ENCODE measurements at regions not wholly inside any gene's neighbourhood (a gene's known extent, or its start where the extent isn't known, plus 50 kb on each side); places are given as distances from the start of the nearest gene placed in this dataset.
A peak's percentile ranks its signal among the peaks of the same experiment; 100 is the strongest.
"Not testable (repeated sequence)": the region's sequence is repeated elsewhere in the genome, so short reads cannot be mapped to it uniquely, and the experiment has no call there.

DNA sequence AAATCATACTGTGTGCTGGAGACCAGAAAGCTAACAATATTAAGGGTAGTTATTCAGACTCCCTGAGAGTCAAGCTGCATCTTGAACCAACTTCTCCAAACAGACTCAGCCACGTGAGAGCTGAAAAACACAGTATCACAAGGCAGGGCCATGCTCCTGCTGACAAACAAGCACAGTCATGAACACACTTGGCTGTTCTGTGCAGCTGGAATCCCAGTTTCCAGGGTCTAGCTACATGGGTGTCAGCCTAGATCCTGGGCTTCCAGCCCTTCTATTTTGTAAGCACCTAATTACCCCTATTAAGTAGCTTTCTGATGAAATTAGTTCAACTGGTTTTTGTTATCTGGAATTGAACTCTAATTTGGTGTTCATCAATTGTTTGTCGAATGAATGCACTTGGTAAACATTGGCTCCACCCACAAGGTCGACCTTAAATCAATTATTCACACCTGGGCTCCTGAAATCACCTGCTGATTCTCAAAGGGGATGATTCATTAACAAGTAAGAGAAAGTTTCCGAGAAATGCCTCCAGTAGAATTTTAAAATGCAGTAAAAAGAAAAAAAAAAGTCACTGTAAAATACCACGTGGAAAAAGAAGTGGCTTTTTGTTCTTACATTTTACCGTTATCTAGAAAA is 179.3 kb downstream of the ZC3H11B start:
- no peak for DNase-seq (ENCODE audit: low spot score)

DNA sequence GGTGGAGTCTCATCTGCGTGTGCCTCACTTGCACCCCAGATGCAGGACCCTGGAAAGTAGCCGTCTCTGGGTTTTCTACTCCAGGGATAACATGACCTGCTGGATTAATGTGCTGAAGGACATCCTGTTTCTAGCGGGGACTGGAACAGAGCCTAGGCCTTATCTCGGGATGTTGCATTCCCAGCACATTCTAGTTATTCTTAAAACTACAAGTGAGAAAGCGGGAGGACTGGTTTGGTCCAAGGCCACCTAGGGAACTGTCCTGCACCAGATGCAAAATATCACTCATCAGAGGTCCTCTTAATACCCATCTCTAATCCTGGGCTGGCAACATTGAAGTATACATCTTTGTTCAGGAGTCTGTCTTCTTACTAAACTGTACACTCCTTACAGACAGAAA is 179.9 kb downstream of the ZC3H11B start:
- no peak for DNase-seq (ENCODE audit: low spot score)

DNA sequence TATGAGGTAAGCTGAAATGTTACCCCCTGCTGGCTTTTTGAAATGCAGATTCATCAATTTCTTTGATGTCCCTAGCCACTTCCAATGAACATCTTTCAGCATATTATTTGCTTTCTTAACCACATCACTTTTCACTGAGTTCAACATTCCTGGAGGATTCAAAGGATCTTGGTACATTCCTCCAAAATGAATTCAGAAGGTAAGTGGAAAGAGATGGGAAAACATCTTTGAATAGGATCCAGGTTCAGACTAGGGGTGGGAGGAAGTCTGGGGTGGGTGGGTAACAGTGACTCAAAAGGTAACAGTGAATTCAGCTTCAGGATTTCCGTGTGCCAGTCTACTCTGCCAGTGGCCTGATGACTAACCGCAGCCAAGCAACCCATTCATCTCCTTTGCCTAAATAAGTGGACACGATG is 180.7 kb downstream of the ZC3H11B start:
- DNase-seq (ENCODE audit: low spot score), result peak; percentile 1

DNA sequence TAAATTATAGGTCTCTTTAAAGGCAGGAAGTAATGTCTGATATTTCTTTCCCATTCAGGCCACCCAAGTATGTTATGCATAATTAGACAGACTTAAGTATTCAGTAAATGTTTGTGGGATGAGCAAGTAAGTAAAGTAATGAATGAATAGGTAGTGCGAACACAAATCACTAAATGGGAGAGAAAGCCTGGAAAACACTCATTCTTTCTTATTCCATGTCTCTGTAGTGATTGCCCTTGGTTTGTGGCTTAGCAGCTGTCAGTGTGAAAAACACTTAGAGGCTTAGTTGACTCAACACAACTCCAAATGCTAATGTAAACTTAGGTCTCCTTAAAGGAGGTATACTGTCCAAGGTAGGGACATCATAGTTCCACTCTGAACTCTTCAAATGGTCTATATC is 182.5 kb downstream of the ZC3H11B start:
- DNase-seq (ENCODE audit: low spot score), result no peak

DNA sequence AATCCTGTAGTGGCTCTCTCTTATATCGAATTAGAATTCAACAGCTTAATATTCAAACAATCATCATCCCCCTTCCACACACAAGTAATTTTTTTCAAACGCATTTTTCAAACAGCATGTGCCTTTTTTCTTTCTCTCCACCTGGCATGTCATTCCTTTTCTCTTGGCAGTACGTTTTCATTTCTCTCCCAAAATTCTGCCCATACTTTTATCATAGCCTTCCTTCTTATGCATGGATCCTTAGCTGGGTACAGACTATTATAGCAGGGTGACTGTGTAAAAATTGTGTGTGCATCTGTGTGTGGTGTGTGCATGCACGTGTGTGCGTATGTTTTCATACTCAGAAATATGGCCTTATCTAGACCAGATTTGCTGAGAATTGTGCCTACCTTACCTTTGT is 184.3 kb downstream of the ZC3H11B start:
- DNase-seq (ENCODE audit: low spot score), result no peak

DNA sequence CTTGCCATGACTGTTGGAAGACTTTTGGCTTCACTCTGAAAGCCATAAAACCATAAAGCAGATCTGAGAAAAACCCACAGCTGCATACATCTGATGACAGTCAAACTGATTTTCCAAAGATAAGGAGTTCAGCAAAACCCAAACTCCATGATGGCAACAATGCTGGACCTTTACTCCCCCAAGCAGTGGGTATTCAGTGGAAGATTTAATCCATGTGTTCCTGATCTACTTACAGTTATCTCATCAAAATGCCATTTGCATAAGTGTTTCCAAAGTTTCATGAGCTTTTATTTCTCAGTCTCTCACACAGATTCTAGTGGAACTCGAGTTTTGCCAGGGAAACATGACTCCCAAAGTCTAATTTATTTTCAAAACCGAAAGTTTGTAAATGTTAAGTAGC is 184.9 kb downstream of the ZC3H11B start:
- DNase-seq (ENCODE audit: low spot score), result no peak

DNA sequence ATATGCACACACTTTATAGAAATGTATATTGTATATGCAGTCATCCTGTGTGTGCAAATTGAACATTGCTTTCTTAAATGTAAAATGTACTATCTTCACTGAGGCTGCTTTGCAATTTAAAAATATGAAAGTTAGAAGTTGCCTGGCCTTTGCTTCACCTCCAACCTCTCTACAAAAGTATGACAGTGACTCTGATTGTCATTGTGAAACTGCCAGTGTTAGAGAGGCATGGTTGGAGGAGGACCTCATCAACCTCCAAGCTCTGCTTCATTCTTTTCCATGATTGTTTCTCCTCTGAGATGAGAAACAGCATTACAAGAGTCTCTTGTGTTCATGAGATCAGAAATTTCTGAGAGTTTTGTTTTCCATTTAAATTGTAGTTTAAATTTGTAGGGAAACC is 185.5 kb downstream of the ZC3H11B start:
- DNase-seq (ENCODE audit: low spot score), result no peak

DNA sequence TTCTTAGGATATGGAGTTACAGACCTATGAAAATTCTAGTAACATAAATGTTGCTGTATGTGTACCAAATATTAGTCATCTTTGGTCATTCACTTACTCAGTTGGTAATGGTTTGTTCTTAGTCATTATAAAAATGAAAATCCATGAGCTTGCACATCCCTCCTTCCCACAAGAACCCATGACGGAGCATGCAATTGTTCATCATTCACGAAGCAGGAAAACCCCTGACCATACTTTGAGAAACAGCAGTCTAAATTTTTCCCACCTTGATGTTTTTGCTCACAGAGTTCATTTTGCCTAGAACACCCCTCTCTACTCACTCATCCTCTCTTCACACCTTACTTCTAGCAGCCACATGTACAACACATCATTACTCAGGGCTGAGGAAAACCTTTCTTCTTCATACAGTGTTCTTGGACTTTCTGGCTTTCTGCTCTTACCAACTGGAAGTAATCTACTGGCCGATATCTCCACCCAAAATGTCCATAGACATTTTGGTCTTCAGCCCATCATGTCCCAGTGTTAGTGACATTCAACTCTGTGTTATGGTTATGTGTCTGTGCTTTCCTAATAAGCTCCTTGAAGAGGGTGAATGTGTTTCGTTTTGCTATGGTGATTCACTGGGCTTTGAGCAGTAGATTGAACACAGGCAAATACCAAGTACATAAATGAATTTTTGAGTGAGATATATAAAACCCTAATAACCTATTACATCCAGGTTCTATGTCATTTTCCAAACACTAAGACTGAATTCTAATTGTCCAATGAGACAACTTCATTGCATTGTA is 189.9 kb downstream of the ZC3H11B start:
- DNase-seq (ENCODE audit: low spot score), result no peak

DNA sequence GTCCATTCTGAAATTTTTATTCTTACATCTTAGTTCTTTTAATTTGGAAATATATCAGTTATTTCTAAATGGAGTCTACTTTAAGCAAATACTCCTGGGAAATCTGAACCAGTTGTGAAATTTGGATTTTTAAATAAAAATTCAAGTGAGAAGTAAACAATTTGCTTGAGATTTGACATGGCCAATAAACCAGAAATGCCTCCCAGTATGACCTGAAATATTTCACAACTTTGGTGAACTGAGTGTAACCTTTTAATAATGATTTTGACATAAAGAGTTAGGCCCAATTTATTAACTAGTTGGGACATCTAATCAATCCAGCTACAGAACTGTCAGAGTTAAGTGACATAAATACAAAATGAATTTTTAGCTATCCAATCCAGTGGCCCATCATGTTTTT is 192.0 kb downstream of the ZC3H11B start:
- DNase-seq (ENCODE audit: low spot score), result no peak

DNA sequence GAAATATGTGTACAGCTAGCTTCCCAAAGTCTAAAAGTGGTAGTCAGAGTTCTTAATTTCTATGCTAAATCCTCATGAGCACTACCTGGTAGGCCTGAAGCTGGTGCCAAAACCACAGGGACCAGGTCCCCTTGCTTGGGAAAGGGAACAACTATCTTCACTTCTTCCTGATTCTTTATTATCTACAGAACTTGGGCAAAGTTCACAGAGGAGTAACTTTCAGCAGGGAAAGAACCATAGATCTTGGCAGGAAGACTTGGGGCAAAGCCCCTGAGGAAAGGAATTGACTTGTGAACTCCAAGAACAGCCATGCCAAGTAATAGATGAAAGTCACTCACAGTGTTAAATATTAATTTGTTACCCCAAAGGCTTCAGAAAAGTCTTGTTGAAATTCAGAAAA is 193.0 kb downstream of the ZC3H11B start:
- DNase-seq (ENCODE audit: low spot score), result no peak

DNA sequence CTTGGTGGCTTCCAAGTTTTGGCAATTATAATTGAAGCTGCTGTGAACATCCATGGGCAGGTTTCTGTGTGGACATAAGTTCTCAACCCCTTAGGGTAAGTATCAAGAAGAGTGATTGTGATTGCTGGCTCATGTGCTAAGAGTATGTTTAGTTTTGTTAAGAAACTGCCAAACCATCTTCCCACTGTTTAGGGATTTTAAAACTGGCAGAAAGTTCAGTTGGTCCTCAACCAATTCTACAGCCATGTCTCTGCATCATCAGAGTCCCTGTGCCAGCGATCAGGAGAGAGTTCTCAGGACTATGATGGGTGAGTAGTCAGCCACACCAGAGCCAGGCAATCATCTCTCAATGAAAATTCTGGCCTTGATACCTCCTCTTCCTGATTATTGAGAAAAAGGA is 193.8 kb downstream of the ZC3H11B start:
- no peak for DNase-seq (ENCODE audit: low spot score)

DNA sequence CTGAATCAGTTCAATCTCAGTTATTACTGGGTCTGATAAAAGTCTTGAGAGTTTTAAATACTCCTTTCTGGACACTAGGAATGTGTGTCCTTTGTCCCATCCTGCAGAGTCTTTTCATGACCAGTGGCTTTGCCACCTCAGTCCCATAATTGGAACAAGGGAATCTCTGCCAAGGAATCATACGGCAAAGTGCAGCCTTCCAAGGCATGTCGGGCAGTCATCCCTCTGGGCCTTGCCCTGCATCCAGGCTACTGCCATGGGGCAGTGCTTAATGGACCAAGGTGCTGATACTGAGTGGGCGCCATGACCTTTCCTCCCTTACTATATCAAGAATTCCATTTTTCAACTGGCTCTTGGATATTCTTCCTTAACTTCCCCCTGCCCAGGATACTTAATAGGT is 195.3 kb downstream of the ZC3H11B start:
- DNase-seq (ENCODE audit: low spot score), result no peak

DNA sequence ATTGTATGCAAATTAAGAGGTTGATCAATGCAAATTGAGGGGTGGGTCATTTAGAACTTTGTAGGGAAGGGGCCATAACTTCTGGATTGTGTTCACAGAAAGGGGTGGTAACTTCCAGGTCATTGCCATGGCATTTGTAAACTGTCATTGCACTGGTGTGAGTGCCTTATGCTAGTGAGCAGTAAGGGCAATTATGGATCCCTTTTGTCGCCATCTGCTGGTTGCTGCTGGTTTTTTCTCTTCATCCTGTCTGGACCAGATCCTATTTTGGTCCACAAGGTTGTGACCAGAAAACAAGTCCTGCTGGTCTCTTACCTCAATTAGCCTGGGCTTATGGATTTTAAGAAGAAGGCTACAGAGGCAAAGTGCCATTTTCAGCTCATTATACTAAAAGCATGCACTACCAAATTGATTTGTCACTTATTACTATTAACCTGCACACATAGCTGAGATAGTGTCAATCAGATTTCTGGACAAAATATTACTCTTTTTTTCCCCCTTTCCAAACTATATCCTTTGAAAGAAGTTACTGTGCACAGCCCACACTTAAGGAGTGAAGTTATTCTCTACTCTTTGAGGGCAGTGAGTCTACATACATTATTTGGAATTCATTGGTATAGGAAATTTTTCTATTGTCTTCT is 196.2 kb downstream of the ZC3H11B start:
- peak; percentile 32 for DNase-seq (ENCODE audit: low spot score)

DNA sequence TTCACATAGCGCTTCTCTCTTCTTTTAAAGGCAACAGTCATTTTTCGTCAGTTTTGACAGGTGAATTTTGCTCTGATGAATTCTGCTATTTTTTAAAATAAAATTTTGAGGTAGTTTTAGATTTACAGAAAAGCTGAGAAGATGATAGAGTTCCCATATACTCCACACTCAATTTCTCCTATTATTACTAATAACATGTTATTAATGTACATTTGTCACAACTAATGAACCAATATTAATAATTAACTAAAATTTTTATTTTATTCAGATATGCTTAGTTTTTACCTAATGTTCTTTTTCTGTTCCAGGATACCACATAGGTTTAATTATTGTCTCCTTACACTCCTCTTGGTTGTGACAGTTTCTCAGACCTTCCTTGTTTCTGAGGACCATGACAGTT is 197.0 kb downstream of the ZC3H11B start:
- no peak for DNase-seq (ENCODE audit: low spot score)

DNA sequence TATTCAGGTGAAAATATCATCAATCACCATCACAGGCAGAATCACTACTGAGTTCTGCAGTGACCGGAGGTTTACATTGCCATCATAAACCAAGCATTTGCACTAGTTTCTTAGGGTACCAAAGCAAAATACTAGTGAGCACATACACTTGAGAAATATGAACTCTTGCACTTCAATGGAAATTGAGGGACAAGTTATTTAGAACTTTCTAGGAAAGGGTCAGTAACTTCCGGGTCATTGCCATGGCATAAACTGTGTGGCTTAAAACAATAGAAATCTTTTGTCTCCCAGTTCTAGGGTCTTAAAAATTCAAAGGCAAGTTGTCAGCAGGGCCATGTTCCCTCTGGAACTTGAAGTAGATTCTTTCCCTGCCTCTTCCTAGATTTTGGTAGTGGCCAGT is 197.5 kb downstream of the ZC3H11B start:
- DNase-seq (ENCODE audit: low spot score), result no peak

DNA sequence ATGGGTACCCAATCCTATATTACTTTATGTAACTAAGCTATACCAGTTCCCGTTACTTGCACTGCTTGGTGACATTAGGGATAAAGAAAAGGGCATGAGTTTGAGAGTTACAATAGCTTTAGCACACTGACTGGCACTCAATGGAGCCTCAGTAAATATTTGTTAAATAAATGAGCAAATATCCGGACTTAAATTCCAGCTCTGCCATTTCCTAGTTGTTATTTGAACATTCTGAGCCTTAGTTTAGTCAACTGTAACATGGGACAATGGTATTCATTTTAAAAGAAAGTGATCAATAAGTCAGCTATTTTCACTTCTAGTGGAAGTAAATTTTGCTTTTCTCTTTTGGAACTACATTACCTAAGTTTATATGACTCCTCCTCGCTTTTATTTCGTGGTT is 198.7 kb downstream of the ZC3H11B start:
- no peak for DNase-seq (ENCODE audit: low spot score)

DNA sequence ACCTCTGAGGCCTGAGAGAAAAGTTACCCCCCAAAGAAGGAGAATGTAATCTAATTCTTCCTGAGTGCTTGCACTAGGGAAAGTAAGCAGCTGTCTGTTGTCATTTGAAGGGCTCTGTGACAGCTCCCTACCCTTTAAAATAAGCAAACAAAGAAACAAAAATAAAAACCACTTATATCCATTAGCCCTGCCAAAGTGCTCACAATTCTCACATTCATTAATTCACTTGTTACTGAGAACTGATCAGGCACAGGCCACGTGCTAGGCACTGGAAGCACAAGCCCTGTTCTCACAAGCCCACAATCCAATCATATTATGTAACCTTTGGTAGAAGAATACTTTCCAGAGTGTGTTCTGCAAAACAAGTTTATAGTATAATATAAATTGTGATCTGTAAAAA is 199.4 kb downstream of the ZC3H11B start:
- no peak for DNase-seq (ENCODE audit: low spot score)

DNA sequence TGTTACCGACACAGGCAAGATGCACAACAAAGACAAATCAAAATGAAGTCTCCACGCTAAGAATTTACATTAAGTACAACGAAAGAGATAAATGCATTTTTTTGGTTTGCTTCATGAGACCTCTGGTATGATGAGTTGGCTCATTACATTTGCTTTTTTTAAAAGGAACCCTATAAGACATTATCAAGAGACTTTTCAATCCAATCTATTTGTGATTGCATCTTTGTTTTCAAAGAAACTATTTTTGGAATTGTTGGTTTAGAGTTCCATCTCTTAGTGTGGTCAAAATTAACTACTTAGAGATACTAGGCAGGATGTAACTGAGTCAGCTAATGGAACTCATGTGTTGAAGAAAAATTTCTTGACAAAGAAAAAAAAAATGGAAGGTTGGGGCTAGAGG is 200.1 kb downstream of the ZC3H11B start:
- no peak for DNase-seq (ENCODE audit: low spot score)

DNA sequence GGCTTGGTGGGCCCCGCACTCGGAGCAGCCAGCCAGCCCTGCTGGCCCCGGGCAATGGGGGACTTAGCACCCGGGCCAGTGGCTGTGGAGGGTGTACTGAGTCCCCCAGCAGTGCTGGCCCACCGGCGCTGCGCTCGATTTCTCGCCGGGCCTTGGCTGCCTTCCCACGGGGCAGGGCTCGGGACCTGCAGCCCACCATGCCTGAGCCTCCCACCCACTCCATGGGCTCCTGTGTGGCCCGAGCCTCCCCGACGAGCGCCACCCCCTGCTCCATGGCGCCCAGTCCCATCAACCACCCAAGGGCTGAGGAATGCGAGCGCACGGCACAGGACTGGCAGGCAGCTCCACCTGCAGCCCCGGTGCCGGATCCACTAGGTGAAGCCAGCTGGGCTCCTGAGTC is 202.2 kb downstream of the ZC3H11B start:
- not testable (repeated sequence) for DNase-seq (ENCODE audit: low spot score)

DNA sequence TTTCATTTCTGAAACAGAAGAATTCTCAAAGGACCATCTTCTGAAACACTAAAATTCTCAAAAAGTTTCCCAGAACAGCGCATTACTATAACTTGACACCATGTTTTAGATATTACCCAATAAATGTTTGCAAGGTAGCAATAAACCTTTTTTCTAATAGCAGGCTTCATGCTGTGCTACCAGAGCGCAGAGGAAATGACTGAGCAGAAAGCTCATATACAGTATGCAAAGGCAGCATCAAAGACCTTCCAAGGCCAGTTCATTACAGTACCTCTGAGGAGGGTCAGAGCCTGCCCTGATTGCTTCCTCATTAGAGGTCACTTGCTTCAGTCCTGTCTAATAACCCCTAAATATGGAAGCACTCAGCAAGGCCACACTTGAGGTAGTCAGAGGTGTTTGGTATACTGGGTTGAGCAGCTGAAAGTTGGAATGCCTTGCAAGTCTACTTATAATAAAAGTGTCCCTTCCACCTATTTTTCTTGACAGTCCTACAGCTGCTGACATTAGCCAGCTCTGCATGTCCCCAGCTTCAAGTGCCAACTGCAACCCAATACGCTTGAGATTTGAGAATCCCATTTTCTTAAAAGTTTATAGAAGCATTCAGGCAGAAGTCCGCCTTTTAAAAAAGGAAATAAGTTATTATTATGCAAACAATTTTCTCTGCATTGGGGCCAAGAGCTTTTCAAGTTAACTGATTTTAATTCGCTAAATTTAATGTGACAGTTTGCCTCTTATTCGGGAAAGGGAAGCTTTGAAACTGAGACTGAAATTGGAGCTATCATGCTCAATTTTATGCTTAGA is 207.2 kb downstream of the ZC3H11B start:
- no peak for DNase-seq (ENCODE audit: low spot score)

DNA sequence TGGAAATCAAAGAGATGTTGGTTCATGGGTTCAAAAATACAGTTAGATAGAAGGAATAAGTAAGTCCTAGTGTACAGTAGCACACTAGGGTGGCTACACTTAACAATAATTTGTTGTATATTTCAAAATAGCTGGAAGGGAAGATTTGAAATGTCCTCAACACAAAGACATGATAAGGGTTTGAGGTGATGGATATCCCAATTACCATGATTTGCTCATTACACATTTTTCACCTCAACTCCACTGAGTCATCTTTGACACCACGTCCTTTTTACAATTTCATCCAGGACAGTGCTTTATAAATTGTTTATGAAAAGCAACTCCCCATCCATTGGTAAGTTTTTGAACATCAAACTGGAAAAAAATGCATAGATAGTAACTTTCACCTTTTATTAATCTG is 208.3 kb downstream of the ZC3H11B start:
- no peak for DNase-seq (ENCODE audit: low spot score)

DNA sequence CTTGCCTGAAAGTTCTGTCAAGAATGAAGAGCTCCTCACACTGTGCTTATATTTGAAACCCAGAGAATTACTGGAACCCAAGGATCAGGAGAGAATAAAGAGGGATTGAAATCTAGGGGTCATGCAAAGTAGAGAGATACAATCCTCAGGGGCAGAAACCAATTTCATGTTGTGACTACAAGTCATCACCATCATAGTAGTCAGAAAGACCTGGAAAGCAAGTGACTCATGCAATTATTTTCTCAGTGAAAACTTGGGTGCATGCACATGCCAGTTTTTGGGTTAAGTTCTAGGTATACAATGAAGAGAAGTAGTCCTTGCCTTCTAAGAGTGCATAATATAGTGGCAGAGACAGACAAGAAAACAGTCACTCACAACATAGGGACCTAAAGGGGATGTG is 210.0 kb downstream of the ZC3H11B start:
- no peak for DNase-seq (ENCODE audit: low spot score)
